Ascending aorta (tissue), 2 donors: ENCODE measurements at regions not wholly inside any gene's neighbourhood (a gene's known extent, or its start where the extent isn't known, plus 50 kb on each side); places are given as distances from the start of the nearest gene placed in this dataset.

Experiments
- DNase-seq, 2 donors: peaks; one replicate each; pipeline ENCODE4 v3.0.0-alpha.2; 2019; ENCODE audit warnings: low spot score in 2 of 2
- H3K27ac ChIP-seq, 2 donors: fragments of 200-600 bp; sonication (generic); one replicate each; pipeline ENCODE4 v1.5.1; 2016 to 2017; ENCODE audit warnings: mild to moderate bottlenecking in 1 of 2
- H3K27me3 ChIP-seq: fragments of 200-600 bp; sonication (generic); one replicate; pipeline ENCODE4 v1.5.1; 2017
- H3K36me3 ChIP-seq, 2 donors: fragments of 200-600 bp; sonication (generic); one replicate each; pipeline ENCODE4 v1.5.1; 2016
- H3K4me1 ChIP-seq, 2 donors: fragments of 200-600 bp; sonication (generic); one replicate each; pipeline ENCODE4 v1.5.1; 2016 to 2017; ENCODE audit warnings: mild to moderate bottlenecking in 1 of 2
- H3K4me3 ChIP-seq, 2 donors: fragments of 200-600 bp; sonication (generic); one replicate each; pipeline ENCODE4 v1.5.1; 2016 to 2017; ENCODE audit warnings: mild to moderate bottlenecking in 1 of 2
- H3K9me3 ChIP-seq, 2 donors: fragments of 200-600 bp; sonication (generic); one replicate each; pipeline ENCODE4 v1.5.1; 2016
- CTCF ChIP-seq, 3 experiments: fragments of 200-600 bp in 2 of 3; fragments of 450-650 bp in 1 of 3; sonication (generic) in 2 of 3; IDR thresholded peaks; one replicate each; pipeline ENCODE4 v1.5.1; 2016 to 2019; ENCODE audit warnings: antibody characterized with exemption in 3 of 3, mild to moderate bottlenecking in 1 of 3, moderate library complexity in 1 of 3
- intact Hi-C: fragments of 100-400 bp; cut with DNase I; formaldehyde crosslinking; loops from one replicate; pipeline ENCODE4 v1.15.1; 2023

GRCh38 chr6:104162036-104162669, 697.6 kb downstream of the HACE1 start:
- intact Hi-C loops = no loop called here
- DNase-seq = no peak
- no peak overlapping the region for H3K4me3 ChIP-seq
- peaks cover 0 to 8% of the 10 kb centered on the region in 2 donors for H3K9me3 ChIP-seq
- TF ChIP-seq CTCF (IDR thresholded peaks at IDR 0.05) = no peak
- no peak overlapping the region for H3K27ac ChIP-seq
- H3K27me3 ChIP-seq = no peaks in the 10 kb centered on the region
- no peaks in the 10 kb centered on the region for H3K4me1 ChIP-seq
- H3K36me3 ChIP-seq = no peaks in the 10 kb centered on the region

GRCh38 chr6:104159045-104159618, 700.6 kb downstream of the HACE1 start:
- TF ChIP-seq CTCF (IDR thresholded peaks at IDR 0.05) = no peak

GRCh38 chr6:104143757-104144156, 716.0 kb downstream of the HACE1 start:
- intact Hi-C loops = no loop called here
- H3K27me3 ChIP-seq = no peaks in the 10 kb centered on the region
- no peak overlapping the region for H3K27ac ChIP-seq
- no peak for TF ChIP-seq CTCF (IDR thresholded peaks at IDR 0.05)
- no peaks in the 10 kb centered on the region for H3K9me3 ChIP-seq
- no peaks in the 10 kb centered on the region for H3K36me3 ChIP-seq
- DNase-seq = no peak
- H3K4me3 ChIP-seq = no peak overlapping the region
- no peaks in the 10 kb centered on the region for H3K4me1 ChIP-seq

More at GRCh38 chr6:104159045-104159618, 700.6 kb downstream of the HACE1 start:
- no peak overlapping the region for H3K27ac ChIP-seq
- H3K9me3 ChIP-seq = no peaks in the 10 kb centered on the region
- no peaks in the 10 kb centered on the region for H3K36me3 ChIP-seq
- H3K4me1 ChIP-seq = no peaks in the 10 kb centered on the region
- DNase-seq = no peak
- intact Hi-C loops = no loop called here
- no peak overlapping the region for H3K4me3 ChIP-seq
- no peaks in the 10 kb centered on the region for H3K27me3 ChIP-seq

- Histone ChIP-seq H3K4me1 (no peaks in the 10 kb centered on the region), H3K27ac (no peak overlapping the region), H3K27me3 (no peaks in the 10 kb centered on the region), H3K9me3 (no peaks in the 10 kb centered on the region), H3K4me3 (no peak overlapping the region), H3K36me3 (no peaks in the 10 kb centered on the region)
- no peak for TF ChIP-seq CTCF (IDR thresholded peaks at IDR 0.05)
- intact Hi-C loops = no loop called here
- no peak for DNase-seq
Measured at GRCh38 chr6:104134876-104135275, 724.8 kb downstream of the HACE1 start.

- no peak overlapping the region for H3K4me3 ChIP-seq
- no peak overlapping the region for H3K27ac ChIP-seq
- H3K27me3 ChIP-seq = no peaks in the 10 kb centered on the region
- H3K36me3 ChIP-seq = no peaks in the 10 kb centered on the region
- no peak for DNase-seq
- TF ChIP-seq CTCF (IDR thresholded peaks at IDR 0.05) = no peak
- H3K9me3 ChIP-seq = no peaks in the 10 kb centered on the region
- no peaks in the 10 kb centered on the region for H3K4me1 ChIP-seq
- intact Hi-C loops = no loop called here
Measured at GRCh38 chr6:104130343-104130742, 729.4 kb downstream of the HACE1 start.
